ENCODE measurements at regions not wholly inside any gene's neighbourhood (a gene's known extent, or its start where the extent isn't known, plus 50 kb on each side); places are given as distances from the start of the nearest gene placed in this dataset.

DNA sequence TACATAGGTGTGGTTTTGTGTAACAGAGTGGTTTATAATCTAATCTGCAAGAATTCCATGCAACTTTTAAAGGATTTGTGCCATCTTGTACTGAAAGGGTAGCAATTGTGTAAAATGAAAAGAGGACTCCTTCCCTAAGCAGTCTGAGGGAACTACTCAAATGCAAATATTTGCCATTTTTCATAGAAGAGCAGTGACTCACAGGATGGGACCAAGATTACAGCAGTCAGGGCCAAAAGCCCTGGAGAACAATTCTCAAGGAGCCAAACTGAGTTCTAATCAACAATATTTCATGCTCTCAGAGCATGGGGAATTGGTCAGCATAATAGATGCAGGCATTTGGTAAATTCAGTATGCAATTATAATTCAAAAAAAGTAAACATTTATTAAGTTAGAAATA, 495.8 kb downstream of the CHSY3 start (continued):
- TF ChIP-seq, protein P1, sequence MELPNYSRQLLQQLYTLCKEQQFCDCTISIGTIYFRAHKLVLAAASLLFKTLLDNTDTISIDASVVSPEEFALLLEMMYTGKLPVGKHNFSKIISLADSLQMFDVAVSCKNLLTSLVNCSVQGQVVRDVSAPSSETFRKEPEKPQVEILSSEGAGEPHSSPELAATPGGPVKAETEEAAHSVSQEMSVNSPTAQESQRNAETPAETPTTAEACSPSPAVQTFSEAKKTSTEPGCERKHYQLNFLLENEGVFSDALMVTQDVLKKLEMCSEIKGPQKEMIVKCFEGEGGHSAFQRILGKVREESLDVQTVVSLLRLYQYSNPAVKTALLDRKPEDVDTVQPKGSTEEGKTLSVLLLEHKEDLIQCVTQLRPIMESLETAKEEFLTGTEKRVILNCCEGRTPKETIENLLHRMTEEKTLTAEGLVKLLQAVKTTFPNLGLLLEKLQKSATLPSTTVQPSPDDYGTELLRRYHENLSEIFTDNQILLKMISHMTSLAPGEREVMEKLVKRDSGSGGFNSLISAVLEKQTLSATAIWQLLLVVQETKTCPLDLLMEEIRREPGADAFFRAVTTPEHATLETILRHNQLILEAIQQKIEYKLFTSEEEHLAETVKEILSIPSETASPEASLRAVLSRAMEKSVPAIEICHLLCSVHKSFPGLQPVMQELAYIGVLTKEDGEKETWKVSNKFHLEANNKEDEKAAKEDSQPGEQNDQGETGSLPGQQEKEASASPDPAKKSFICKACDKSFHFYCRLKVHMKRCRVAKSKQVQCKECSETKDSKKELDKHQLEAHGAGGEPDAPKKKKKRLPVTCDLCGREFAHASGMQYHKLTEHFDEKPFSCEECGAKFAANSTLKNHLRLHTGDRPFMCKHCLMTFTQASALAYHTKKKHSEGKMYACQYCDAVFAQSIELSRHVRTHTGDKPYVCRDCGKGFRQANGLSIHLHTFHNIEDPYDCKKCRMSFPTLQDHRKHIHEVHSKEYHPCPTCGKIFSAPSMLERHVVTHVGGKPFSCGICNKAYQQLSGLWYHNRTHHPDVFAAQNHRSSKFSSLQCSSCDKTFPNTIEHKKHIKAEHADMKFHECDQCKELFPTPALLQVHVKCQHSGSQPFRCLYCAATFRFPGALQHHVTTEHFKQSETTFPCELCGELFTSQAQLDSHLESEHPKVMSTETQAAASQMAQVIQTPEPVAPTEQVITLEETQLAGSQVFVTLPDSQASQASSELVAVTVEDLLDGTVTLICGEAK (IDR thresholded peaks at IDR 0.05; ENCODE audit: borderline replicate concordance) = no peak
- TF ChIP-seq IRF4 (IDR thresholded peaks at IDR 0.05; ENCODE audit: low read depth, low read length) (no peak), TCF12 (IDR thresholded peaks at IDR 0.05; ENCODE audit: low read depth, low read length) (no peak)

GRCh38 chr5:130398825-130399224, 494.6 kb downstream of the CHSY3 start:
- H3K27me3 ChIP-seq (replicated peaks in 1 of 2; ENCODE audit: control insufficient read depth in 2 of 2, insufficient read depth in 2 of 2, low read length in 1 of 2) = no peaks in the 10 kb centered on the region
- SMC1A ChIA-PET (ENCODE audit: uncharacterized antibody, unreplicated experiment) = no interaction called here
- ATAC-seq (no peak), FAIRE-seq (no peak), DNase-seq (ENCODE audit: low read depth, low spot score) (no peak)
- H3K27ac ChIP-seq (ENCODE audit: control insufficient read depth, insufficient read depth) = no peak overlapping the region
- no peak overlapping the region for H3K4me2 ChIP-seq (ENCODE audit: control insufficient read depth, insufficient read depth)
- H3K79me2 ChIP-seq (ENCODE audit: control insufficient read depth, insufficient read depth, low read length) = no peaks in the 10 kb centered on the region
- 10% methylated on average over 4 of the region's 4 CpGs for WGBS (ENCODE audit: insufficient coverage, insufficient replicate concordance, low lambda C conversion rate, missing lambda C conversion rate)
- no TSS peak for BruUV-seq (replicated peaks)
- no peaks in the 10 kb centered on the region for H3K36me3 ChIP-seq (ENCODE audit: control insufficient read depth in 2 of 2, insufficient read depth in 2 of 2, low read length in 1 of 2)
- H3K4me3 ChIP-seq = no peak overlapping the region
- POLR2A ChIA-PET = no interaction called here
- in situ Hi-C loops (cut with MboI) (no loop called here), intact Hi-C loops (cut with micrococcal nuclease; ENCODE audit: unreplicated experiment) (no loop called here)
- H3K9ac ChIP-seq (ENCODE audit: control insufficient read depth, insufficient read depth, low read length) = no peak overlapping the region
- RAD21 ChIA-PET (ENCODE audit: unreplicated experiment) = no interaction called here
- H2AFZ ChIP-seq (ENCODE audit: control insufficient read depth, low read depth, low read length) = no peak overlapping the region
- H3K9me3 ChIP-seq (replicated peaks; ENCODE audit: control insufficient read depth, insufficient read depth, low read length) = no peaks in the 10 kb centered on the region
- H3K4me1 ChIP-seq (ENCODE audit: control insufficient read depth, insufficient read depth, low read length) = no peaks in the 10 kb centered on the region
- CTCF ChIA-PET = no interaction called here
- H4K20me1 ChIP-seq (ENCODE audit: control insufficient read depth, insufficient read depth) = no peaks in the 10 kb centered on the region
- TF ChIP-seq ZNF207 (IDR thresholded peaks at IDR 0.05; ENCODE audit: borderline replicate concordance) (no peak), CTCF (IDR thresholded peaks at IDR 0.05 in 2 of 3, conservative IDR thresholded peaks at IDR 0.05 in 1 of 3; ENCODE audit: control insufficient read depth in 2 of 3, extremely low read depth in 1 of 3, insufficient read depth in 1 of 3, low read depth in 3 of 3, low read length in 3 of 3) (no peak), NRF1 (conservative IDR thresholded peaks at IDR 0.05; ENCODE audit: low read depth, low read length) (no peak), ZNF217 (IDR thresholded peaks at IDR 0.05) (no peak), BCL11A (IDR thresholded peaks at IDR 0.05; ENCODE audit: low read depth, low read length) (no peak), CBX5 (IDR thresholded peaks at IDR 0.05; ENCODE audit: low read depth) (no peak), SMAD1 (IDR thresholded peaks at IDR 0.05; ENCODE audit: low read depth, partially characterized antibody) (no peak), CEBPB (IDR thresholded peaks at IDR 0.05; ENCODE audit: borderline replicate concordance in 1 of 2, low read depth in 2 of 2, low read length in 2 of 2) (no peak), WRNIP1 (IDR thresholded peaks at IDR 0.05; ENCODE audit: borderline replicate concordance, low read depth, low read length) (no peak), TBL1XR1 (IDR thresholded peaks at IDR 0.05; ENCODE audit: low read depth, low read length) (no peak)
- TF ChIP-seq, protein P2, sequence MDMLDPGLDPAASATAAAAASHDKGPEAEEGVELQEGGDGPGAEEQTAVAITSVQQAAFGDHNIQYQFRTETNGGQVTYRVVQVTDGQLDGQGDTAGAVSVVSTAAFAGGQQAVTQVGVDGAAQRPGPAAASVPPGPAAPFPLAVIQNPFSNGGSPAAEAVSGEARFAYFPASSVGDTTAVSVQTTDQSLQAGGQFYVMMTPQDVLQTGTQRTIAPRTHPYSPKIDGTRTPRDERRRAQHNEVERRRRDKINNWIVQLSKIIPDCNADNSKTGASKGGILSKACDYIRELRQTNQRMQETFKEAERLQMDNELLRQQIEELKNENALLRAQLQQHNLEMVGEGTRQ (IDR thresholded peaks at IDR 0.05; ENCODE audit: borderline replicate concordance, low read depth, low read length) = no peak
